DMS114 treated with DMSO at 0.1 percent for 48 hours (cell line): ENCODE measurements at regions not wholly inside any gene's neighbourhood (a gene's known extent, or its start where the extent isn't known, plus 50 kb on each side); places are given as distances from the start of the nearest gene placed in this dataset.
"Not testable (repeated sequence)": the region's sequence is repeated elsewhere in the genome, so short reads cannot be mapped to it uniquely, and the experiment has no call there.

Experiments used
- DNase-seq: peaks from one replicate; lab custom pipeline; 2025; ENCODE audit not compliant: unreplicated experiment; lab: John Stamatoyannopoulos, UW

- no peak for DNase-seq
Measured at GRCh38 chrX:22758807-22759481, 240.8 kb upstream of the DDX53 start.

- no peak for DNase-seq
Measured at GRCh38 chrX:22760513-22761057, 239.2 kb upstream of the DDX53 start.

- DNase-seq = no peak
Measured at GRCh38 chrX:22788221-22788620, 211.5 kb upstream of the DDX53 start.

- DNase-seq = no peak
Measured at GRCh38 chrX:22795671-22796070, 204.1 kb upstream of the DDX53 start.

GRCh38 chrX:22800360-22800759, 199.4 kb upstream of the DDX53 start:
- DNase-seq = no peak

- no peak for DNase-seq
Measured at GRCh38 chrX:22800806-22801205, 199.0 kb upstream of the DDX53 start.

- no peak for DNase-seq
Measured at GRCh38 chrX:22803353-22803752, 196.4 kb upstream of the DDX53 start.

- DNase-seq = no peak
Measured at GRCh38 chrX:22810876-22811275, 188.9 kb upstream of the DDX53 start.

- DNase-seq = no peak
Measured at GRCh38 chrX:22818061-22818460, 181.7 kb upstream of the DDX53 start.

GRCh38 chrX:22855693-22856092, 144.1 kb upstream of the DDX53 start:
- no peak for DNase-seq

GRCh38 chrX:22859642-22860041, 140.1 kb upstream of the DDX53 start:
- no peak for DNase-seq

GRCh38 chrX:22866801-22867200, 133.0 kb upstream of the DDX53 start:
- not testable (repeated sequence) for DNase-seq

- DNase-seq = no peak
Measured at GRCh38 chrX:22882543-22882942, 117.2 kb upstream of the DDX53 start.

GRCh38 chrX:22889819-22890218, 109.9 kb upstream of the DDX53 start:
- DNase-seq = no peak

- DNase-seq = no peak
Measured at GRCh38 chrX:22912616-22913015, 87.1 kb upstream of the DDX53 start.

- DNase-seq = no peak
Measured at GRCh38 chrX:22922961-22923360, 76.8 kb upstream of the DDX53 start.

GRCh38 chrX:22934640-22935039, 65.1 kb upstream of the DDX53 start:
- DNase-seq = no peak

GRCh38 chrX:22944945-22945344, 54.8 kb upstream of the DDX53 start:
- no peak for DNase-seq
